Medulla oblongata (tissue), 1 donor: ENCODE measurements at regions not wholly inside any gene's neighbourhood (a gene's known extent, or its start where the extent isn't known, plus 50 kb on each side); places are given as distances from the start of the nearest gene placed in this dataset.
"Not testable (repeated sequence)": the region's sequence is repeated elsewhere in the genome, so short reads cannot be mapped to it uniquely, and the experiment has no call there.

Source experiments
- DNase-seq: peaks from one replicate; pipeline ENCODE4 v3.0.0-alpha.2; 2015; ENCODE audit errors: extremely low spot score

DNA sequence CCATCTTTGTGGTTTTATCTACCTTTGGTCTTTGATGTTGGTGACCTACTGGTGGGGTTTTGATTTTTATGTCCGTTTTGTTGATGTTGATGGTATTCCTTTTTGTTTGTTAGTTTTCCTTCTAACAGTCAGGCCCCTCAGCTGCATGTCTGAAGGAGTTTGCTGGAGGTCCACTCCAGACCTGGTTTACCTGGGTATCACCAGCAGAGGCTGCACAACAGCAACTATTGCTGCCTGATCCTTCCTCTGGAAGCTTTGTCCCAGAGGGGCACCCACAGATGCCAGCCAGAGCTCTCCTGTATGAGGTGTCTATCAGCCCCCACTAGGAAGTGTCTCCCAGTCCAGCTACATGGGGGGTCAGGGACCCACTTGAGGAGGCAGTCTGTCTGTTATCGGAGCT lies 199.3 kb upstream of the WDFY3 start:
- DNase-seq, result no peak

DNA sequence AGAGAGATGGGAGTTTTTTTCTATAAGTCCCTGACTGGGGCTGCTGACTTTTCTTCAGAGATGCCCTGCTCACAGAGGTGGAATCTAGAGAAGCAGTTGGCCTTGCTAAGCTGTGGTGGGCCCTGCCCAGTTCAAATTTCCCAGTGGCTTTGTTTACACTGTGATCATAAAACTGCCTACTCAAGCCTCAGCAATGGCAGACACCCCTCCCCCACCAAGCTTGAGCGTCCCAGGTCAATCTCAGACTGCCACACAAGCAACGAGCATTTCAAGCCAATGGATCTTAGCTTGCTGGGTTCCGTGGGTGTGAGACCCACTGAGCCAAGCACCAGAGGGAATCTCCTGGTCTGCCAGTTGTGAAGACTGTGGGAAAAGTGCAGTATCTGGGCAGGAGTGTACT lies 199.8 kb upstream of the WDFY3 start:
- no peak for DNase-seq

DNA sequence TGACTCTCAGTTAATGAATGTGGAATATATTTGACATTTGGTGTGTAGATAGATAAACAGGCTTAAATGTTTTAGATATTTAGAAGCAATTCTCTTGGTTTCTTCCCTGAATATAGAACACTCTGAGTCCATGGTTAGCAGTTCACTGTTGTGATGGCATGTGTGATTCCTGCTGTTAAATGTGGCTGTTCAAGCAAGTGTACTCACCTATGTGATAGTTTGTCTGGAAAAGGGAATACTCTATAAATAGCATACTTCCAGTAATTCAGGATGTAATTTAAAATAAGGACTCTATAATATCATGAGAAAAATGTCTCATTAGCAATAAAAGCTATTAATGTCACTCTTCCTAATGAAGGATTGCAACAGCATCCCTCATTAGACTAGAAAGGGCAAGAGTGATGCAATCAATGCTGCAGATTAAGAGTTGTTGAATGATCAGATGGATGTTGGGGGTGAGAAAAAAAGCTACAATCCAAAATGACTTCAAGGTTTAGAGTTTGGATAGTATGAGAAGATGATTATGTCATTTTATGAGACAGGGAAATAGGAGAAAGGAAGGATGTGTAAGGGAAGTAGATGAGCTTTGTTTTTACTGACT lies 201.8 kb upstream of the WDFY3 start:
- no peak for DNase-seq

DNA sequence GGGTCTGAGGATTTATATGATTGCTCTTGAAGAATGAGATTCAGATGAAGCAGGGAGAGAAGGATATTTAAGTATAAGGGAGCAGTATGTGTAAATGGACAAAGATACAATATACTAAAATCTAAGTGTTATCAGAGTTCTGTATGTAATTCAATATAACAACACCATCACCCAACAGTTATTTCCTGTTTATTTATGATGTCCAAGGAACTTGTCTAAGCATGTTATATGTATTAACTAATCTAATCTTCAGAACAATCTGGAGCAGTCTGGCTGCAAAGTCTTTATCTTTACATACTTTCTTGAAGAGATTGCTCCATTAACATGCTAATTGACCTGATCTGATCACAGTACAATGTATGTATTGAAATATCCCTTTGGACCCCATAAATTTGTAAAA lies 203.8 kb upstream of the WDFY3 start:
- DNase-seq, result no peak

DNA sequence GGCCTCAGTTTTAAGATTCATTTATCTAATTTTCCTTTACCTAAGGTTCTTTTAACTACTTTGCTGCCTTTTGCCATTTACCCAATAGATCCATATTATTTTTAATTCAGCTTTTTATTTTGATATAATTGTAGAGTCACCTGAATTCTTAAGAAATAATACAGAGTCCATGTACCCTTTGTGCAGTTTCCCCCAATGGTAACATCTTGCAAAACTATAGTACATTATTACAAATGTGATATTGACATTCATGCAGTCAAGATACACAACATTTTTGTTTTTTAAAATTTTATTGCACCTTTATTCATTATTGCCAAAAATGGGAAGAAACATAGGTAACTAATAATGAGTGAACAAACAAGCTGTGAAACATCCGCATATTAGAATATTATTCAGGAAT lies 208.7 kb upstream of the WDFY3 start:
- no peak for DNase-seq

DNA sequence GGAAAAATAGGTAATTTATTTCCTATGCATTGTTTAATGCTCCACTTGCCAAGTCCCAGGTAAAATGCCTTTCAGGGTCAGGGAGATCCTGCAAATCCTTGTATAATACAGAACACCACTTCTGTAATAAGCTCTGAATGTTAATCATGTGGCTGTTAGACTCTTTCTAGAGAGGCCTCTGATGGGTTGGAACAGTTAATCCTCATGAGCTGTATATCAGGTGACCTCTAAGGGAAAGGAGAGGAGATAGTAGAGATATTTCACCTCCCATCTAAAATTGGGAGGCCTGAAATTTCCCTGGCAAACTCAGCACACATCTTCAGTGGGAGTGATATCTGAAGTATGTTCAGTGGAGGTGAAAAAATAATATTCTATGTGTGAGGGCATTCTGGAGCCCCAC lies 210.6 kb upstream of the WDFY3 start:
- no peak for DNase-seq

DNA sequence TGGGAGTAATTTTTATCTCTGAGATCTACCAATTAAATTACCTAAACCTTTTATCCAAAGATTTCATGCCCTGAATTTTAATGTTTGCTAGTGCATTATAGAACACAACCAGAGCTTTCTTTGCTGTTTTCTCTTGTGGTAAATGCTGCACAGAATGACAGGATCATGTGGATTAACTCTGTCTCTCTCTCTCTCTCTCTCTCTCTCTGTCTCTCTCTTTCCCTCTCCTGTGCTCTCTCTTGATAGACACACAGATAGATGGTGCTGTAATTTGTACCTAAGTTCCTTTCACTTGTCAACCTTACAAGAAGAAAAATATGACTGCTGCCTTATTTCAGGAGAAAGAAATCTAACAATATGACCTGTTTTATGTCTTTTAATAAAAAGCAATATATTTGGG lies 211.2 kb upstream of the WDFY3 start:
- no peak for DNase-seq

DNA sequence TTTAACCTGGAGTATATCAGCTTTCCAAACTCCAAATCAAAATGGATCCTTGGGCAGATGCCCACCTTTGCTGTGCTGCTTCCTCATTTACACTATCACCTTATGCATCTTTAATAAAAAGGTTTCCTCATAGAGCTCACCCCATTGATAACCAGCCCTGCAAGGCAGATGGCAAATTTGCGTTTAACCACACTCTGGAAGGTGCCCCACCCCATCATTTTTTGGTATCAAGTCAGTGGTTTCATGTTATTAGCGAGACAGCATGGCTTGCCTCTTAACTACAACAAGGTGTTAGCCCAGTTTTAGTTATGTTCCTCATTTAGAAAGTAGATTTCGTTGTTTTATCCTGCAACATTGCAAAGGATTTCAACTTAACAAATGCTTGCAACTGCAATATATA lies 214.0 kb upstream of the WDFY3 start:
- no peak for DNase-seq

DNA sequence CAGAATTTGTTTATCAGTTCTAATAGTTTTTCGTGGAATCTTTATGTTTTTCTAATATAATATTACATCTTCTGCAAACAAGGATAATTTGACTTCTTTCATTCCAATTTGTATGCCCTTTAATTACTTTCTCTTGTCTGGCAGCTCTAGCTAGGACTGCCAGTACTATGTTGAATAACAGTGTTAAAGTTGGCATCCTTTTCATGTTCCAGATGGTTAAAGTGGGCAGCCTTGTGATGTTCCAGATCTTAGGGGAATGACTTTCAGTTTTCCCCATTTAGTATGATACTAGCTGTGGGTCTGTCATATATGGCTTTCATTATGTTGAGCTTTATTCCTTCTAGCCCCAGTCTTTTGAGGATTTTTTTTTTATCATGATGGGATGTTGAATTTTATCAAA lies 220.6 kb upstream of the WDFY3 start:
- no peak for DNase-seq

DNA sequence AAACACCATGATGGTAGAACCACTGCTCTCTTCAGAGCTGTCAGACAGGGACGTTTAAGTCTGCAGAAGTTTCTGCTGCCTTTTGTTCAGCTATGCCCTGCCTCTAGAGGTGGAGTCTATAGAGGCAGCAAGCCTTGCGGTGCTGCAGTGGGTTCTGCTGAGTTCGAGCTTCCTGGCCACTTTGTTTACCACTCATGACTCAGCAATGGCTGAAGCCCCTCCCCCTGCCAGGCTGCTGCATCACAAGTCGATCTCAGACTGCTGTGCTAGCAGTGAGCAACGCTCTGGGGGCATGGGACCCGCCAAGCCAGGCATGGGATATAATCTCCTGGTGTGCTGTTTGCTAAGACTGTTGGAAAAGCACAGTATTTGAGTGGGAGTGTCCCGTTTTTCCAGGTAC lies 229.5 kb upstream of the WDFY3 start:
- DNase-seq, result not testable (repeated sequence)

DNA sequence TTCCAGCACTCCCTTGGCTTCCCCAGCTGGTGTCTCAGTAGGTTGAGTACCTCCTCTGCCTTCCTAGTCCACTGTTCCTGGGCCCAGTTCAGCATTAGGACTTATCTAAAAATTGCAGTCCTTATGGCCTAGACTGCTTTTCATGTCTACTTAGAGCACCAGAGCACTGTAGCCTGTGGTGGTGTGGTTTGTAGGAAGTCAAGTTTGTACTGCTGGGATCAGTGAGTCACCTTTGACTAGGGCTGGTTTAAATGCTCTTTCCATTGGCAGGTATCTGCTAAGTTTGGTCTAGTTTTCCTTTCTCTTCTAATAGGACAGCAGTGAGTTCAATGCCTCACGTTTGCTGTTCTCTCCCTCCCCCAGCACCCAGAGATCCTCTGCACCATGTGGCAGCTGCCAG lies 233.6 kb upstream of the WDFY3 start:
- DNase-seq, result no peak

DNA sequence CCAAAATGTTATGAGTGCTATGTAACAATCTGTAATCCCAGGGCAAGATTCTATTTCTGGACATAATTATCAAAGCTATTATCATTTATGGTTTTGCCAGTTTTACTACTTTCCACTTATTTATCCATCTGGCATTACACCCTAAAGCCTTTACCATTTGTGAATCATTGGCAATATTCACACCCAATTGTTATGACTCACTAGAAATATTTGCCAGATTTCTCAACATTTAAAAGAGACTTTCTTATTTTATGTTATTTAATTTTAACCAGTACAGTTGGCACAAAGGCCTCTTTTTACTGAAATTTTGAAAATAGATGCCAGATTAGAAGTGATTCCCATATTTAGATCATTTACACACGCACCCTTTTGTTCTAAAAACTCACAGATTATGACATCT lies 242.7 kb upstream of the WDFY3 start:
- no peak for DNase-seq

DNA sequence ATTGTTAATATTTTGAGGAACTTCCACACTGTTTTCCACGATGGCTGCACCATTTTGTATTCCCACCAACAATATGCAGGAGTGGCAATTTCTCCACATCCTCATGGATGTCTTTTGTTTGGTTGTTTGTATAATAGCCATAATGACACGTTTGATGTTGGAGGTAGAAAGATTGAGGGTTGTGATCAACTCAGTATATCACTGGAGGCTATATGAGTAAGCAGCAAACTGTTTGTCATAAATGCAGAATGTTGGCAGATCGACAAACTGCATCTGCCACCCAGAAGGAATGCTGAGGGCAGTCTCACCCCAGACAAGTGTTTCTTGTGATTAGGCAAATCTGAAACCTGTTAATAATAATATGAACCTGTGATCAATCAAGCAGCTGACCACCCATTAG lies 243.9 kb upstream of the WDFY3 start:
- DNase-seq, result no peak

DNA sequence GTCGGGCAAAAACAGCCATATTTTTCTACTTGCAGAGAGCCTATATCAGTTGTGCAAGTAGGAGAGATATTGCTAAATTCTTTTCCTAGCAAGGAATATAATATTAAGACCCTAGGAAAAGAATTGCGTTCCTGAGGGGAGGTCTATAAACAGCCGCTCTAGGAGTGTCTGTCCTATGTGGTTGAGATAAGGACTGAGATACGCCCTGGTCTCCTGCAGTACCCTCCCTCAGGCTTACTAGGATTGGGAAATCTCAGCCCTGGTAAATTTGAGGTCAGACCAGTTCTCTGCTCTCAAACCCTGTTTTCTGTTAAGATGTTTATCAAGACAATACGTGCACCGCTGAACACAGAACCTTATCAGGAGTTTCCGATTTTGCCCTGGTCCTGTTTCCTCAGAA lies 250.1 kb upstream of the WDFY3 start:
- not testable (repeated sequence) for DNase-seq

DNA sequence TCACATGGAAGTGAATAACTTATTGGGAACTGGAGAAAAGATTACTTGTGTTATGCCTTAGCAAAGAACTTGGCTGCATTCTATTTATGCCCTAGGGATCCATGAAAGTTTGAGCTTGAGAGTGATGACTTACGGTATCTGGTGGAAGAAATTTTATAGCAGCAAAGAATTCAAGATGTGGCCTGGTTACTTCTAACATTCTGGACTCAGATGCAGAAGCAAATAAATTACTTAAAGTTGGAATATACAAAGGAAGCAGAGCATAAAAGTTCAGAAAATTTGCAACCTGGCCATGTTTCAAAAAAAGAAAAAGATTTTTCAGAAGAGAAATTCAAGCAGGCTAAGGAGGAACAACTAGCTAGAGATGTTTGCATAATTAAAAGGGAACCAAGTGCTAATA lies 252.3 kb upstream of the WDFY3 start:
- DNase-seq, result no peak

DNA sequence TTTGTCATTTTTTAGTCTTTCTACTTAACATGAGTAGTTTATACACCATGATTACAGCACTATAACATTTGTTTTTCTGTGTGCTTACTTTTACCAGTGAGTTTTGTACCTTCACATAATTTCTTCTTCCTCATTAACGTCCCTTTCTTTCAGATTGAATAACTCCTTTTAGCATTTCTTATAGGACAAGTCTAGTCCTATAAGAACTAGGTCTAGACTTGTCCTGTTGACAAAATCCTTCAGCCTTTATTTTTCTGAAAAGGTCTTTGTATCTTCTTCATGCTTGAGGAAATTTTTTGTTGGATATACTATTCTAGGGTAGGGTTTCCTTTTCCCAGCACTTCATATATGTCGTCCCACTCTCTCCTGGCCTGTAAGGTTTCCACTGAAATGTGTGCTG lies 253.3 kb upstream of the ARHGAP24 start:
- no peak for DNase-seq

DNA sequence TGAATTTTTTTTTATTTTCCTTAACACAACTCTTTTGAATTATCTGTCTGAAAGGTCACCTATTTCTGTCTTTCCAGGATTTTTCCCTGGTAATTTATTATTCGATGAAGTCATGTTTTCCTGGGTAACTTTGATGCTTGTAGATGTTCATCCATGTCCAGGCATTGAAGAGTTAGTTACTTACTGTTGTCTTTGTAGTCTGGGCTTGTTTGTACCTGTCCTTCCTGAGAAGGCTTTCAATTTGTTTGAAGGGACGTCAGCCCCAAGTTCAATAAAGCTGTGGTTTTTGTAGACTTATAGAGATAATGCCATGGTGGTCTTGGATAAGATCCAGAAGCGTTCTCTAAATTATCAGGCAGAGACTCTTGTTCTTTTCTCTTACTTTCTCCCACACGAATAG lies 252.4 kb upstream of the ARHGAP24 start:
- no peak for DNase-seq

DNA sequence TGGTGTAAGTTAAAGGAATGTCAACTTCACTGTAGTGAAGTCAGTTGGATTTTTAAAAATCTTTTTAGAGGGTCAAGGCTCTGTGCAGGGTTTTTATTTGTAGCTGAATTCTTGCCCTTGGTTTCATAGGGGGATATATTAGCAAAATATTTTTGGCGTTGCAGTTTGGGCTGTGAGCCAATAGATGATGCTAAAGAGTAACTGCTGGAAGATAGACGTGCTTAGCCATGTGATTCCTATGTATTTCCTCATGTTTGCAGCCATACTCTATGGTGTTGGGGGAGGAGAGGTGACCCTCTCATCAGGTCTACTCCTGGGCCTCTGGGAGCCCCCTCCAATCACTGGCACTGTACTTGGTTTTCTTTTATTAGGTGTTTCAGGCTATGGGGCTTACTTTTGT lies 246.7 kb upstream of the ARHGAP24 start:
- DNase-seq, result no peak

DNA sequence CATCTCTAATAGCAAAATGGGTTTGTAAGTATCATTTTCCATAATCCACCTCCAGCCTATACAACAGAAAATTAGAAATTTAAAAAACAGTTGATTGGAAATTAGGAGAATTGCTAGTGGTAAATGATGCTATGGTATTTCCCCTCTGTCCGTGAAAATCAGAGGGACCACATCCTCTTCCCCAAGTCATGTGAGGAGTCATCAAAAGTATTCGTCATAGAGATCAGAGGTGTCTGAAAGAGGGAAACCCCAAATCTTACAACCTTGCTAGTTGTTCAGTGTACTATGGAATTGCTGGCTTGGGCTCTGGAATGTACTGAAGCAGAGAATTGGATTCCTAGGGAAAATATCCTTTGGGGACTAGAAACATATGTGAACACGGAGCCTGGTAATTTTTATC lies 241.4 kb upstream of the ARHGAP24 start:
- no peak for DNase-seq

DNA sequence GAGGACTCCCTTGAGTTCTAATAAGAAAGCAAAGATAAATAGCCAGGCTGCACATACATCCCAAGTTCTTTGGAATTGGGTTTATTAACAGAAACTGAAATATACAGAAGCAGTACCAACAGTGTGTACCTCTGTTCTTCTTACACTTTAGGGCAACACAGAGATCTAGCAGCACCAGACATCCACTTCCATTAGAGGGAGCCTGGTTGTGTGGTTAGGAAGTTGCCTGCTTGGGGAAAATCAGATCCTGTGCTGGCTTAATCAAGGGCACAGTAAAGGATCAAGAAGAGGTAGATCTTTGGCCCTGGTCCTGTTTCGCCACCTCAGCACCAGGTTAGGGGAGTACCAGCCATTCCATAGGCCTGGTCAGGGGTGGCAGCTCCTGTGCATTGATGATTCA lies 231.1 kb upstream of the ARHGAP24 start:
- DNase-seq, result no peak

DNA sequence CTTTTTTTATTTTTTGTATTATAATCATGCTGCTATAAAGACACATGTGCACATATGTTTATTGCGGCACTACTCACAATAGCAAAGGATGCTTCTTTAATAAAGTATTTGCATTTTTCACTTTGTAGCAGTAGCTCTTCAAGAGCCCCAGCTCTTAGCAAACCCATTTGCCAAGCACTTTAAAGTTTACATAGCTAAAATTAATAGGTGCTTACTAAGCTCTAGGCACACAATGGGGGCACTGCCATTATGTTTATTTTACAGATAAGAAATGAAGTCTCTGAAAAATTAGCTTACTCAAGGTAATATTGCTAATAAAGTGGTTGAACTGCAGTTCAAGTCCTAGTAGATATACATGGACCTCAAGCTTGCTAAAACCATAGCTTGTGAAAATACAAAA lies 230.3 kb upstream of the ARHGAP24 start:
- DNase-seq, result no peak

DNA sequence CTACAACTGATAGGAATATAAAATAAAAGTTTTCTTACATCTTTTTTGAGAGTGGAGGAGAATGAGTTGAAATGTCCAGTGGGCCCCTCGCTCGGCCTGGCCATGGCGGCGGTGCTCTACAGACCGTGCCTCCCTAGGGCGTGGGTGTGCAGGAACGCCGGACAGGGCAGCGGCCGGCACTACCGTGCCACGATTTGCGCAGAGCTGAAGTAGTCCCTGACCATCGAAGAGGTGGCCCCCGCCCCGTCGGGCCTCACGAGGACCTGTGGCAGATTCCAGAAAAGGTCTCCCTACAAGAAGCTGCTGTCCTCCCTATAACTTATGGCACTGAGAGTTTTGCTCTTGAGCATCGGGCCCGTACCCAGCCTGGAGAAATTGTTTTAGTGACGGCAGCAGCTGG lies 228.9 kb upstream of the ARHGAP24 start:
- DNase-seq, result no peak

DNA sequence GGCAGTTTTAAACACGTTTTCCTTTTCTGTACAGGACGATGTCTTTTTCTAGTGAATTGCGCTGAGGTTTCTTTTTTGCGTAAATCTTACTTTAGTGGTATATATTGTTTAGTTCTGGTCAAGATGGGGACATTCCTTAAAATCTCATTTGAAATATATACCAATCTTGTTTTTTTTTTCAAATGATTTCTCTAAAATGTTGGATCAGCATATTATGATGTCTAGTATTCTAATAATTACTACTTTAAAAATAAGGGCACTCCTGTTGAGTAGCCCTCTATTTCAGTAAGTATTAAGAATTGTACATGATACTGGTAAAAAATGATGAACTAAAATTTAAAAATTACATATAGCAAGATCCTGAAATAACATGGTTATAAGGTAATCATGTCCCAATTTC lies 224.1 kb upstream of the ARHGAP24 start:
- DNase-seq, result no peak

DNA sequence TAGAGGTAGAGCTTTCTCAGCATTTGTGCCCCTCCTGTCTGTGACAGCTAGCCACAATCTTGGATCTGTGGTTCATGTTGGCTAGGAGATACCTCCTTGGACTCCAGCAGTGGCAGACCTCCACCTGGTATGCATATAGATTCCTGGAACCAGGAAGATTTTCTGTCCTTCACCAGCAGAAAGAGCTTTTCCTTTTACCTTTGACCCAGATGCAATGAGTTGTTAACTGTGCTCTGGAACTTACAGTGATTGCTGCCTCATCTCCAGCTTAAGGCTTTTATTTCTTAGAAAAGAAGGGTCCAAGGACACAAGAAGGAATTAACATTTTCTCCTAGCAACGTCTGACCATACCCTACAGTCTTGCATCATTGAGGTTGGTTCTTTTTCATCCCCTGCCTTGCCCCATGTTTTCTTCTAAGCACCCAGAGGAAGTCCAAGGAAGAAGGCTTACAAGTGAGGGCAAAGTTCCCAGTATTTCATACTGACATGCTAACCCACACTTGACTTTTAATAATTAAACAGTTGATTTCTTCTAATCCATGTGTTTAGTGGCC lies 217.1 kb upstream of the ARHGAP24 start:
- no peak for DNase-seq
